GM12875 (cell line): ENCODE measurements at regions not wholly inside any gene's neighbourhood (a gene's known extent, or its start where the extent isn't known, plus 50 kb on each side); places are given as distances from the start of the nearest gene placed in this dataset.

Experiments
- H3K4me3 ChIP-seq: one replicate; pipeline ENCODE4 v1.5.1; 2011; ENCODE audit warnings: low read depth, low read length, control low read depth
- CTCF ChIP-seq: IDR thresholded peaks from 2 replicates; pipeline ENCODE4 v1.5.1; 2011; ENCODE audit warnings: low read depth, mild to moderate bottlenecking, control low read depth, inconsistent platforms, low read length, moderate library complexity, borderline replicate concordance; ENCODE audit not compliant: insufficient read depth

- no peak overlapping the region for H3K4me3 ChIP-seq
- no peak for TF ChIP-seq CTCF
Observed at GRCh38 chr6:19524366-19525186, 312.6 kb upstream of the ID4 start.

DNA sequence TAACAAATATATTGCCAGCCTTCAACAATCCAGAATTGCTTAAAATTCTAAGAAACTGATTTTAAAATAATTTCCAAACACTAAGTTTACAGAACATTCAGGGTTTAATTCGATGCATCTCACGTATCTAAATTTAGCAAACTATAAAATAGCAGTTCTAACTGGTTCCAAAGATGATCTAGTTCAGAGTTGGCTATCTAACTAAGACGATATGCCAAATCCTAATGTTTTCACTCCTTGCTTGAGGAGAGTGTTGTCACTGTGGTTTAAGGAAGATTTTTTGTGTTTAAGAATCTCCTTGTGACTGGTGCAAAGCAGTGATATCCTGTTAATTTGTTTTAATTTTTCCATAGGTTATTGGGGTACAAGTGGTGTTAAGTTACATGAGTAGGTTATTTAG, 311.5 kb upstream of the ID4 start:
- TF ChIP-seq CTCF = no peak
- H3K4me3 ChIP-seq = no peak overlapping the region

DNA sequence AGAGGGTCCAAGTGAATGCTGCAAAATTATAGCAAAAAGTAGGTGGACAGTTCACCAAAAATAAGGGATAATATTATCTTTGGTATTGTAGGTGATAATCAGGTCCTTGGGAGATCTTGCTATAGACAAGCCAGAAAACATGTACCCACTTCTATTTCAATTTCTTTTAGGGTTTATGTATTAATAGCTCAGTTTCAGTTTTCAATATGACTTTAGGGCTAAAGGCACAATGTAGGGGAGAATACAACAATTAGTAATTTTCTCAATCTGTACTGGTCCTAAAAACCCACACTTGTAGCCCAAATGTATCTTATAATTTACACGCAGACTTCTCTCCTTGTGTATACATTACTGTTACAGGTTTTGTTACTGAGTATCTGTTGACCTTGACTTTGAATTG, 307.0 kb upstream of the ID4 start:
- TF ChIP-seq CTCF = no peak
- H3K4me3 ChIP-seq = no peak overlapping the region

GRCh38 chr6:19535351-19535750, 301.8 kb upstream of the ID4 start:
- no peak overlapping the region for H3K4me3 ChIP-seq
- no peak for TF ChIP-seq CTCF

- TF ChIP-seq CTCF = no peak
- no peak overlapping the region for H3K4me3 ChIP-seq
Observed at GRCh38 chr6:19536838-19537237, 300.3 kb upstream of the ID4 start.

DNA sequence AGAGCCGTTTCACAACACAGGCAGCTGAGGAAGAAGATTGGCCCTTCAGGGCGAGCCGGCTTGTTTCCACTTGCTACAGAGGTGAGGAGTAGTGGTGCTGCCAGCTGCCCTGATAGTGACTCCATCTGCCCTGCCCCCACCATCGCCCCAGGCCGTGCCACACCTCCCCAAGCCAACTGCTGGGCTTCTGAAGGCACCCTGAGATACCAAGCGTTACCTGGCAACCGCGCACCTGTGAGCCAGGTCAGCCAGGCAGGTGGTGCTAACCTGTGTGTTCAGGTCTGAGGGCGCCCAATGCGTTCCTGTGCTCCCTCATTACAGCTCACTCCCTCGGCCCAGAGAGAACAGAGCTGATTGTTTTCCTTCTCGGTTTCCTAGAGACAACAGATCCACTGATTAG, 299.1 kb upstream of the ID4 start:
- TF ChIP-seq CTCF = no peak
- H3K4me3 ChIP-seq = no peak overlapping the region

- no peak for TF ChIP-seq CTCF
- no peak overlapping the region for H3K4me3 ChIP-seq
Observed at GRCh38 chr6:19547507-19547906, 289.7 kb upstream of the ID4 start.
